LNCAP (cell line): ENCODE measurements at regions not wholly inside any gene's neighbourhood (a gene's known extent, or its start where the extent isn't known, plus 50 kb on each side); places are given as distances from the start of the nearest gene placed in this dataset.

Source experiments
- TF ChIP-seq, protein P1 (sequence below): fragments of 450-650 bp; IDR thresholded peaks from 2 replicates; pipeline ENCODE4 v1.5.1; 2017; ENCODE audit warnings: mild to moderate bottlenecking

GRCh38 chr1:199122532-199123311 lies 483.9 kb downstream of the PTPRC start:
- TF ChIP-seq, protein P1, sequence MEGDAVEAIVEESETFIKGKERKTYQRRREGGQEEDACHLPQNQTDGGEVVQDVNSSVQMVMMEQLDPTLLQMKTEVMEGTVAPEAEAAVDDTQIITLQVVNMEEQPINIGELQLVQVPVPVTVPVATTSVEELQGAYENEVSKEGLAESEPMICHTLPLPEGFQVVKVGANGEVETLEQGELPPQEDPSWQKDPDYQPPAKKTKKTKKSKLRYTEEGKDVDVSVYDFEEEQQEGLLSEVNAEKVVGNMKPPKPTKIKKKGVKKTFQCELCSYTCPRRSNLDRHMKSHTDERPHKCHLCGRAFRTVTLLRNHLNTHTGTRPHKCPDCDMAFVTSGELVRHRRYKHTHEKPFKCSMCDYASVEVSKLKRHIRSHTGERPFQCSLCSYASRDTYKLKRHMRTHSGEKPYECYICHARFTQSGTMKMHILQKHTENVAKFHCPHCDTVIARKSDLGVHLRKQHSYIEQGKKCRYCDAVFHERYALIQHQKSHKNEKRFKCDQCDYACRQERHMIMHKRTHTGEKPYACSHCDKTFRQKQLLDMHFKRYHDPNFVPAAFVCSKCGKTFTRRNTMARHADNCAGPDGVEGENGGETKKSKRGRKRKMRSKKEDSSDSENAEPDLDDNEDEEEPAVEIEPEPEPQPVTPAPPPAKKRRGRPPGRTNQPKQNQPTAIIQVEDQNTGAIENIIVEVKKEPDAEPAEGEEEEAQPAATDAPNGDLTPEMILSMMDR: no peak

- TF ChIP-seq, protein P1: no peak
These were observed 484.8 kb downstream of the PTPRC start for GRCh38 chr1:199123615-199124014.

- TF ChIP-seq, protein P1: no peak
These were observed 485.5 kb downstream of the PTPRC start for GRCh38 chr1:199124351-199124750.

DNA sequence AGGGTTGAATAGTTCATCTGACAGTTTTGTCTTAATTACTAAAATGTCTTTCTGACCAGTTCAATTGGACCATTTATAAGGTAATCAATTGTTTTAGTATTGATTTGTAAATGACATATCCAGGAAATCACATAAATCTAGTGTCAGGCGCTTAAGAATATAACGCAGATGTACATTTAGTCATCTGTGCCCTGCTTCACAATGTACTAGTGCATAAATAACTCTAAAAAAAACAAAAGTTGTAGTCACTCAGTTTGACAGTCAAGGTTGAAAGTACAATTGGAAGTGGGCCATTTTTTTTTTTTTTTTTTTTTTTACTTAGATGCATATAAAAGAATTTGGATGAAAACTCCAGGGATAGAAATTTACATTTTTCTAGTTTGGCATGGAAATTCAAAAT lies 490.4 kb downstream of the PTPRC start:
- TF ChIP-seq, protein P1: no peak

DNA sequence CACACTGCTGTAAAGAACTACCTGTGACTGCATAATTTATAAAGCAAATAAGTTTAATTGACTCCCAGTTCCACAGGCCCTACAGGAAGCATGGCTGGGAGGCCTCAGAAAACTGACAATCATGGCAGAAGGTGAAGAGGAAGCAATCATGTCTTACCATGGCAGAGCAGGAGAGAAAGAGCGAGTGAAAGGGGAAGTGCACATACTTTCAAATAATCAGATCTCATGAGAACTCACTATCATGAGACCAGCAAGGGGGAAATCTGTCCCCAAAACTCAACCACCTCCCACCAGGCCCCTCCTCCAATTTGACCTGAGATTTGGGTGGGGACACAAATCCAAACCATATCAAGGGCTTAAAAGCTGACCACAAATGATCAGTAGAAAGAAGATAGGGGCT lies 493.2 kb downstream of the PTPRC start:
- TF ChIP-seq, protein P1: no peak

DNA sequence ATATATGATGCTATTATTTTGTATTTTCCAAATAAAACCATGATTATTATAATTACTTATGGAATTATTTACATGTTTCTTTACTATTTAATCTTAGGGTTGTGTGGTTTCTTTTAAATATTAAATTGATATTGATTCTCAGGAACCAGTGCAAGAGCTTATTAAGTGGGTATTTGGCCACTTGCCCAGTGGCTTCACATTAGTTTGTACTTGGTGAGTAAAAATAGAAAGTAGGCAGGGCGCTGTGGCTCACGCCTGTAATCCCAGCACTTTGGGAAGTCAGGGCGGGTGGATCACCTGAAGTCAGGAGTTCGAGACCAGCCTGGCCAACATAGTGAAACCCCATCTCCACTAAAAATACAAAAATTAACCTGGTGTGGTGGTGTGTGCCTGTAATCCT lies 497.1 kb downstream of the PTPRC start:
- TF ChIP-seq, protein P1: no peak

DNA sequence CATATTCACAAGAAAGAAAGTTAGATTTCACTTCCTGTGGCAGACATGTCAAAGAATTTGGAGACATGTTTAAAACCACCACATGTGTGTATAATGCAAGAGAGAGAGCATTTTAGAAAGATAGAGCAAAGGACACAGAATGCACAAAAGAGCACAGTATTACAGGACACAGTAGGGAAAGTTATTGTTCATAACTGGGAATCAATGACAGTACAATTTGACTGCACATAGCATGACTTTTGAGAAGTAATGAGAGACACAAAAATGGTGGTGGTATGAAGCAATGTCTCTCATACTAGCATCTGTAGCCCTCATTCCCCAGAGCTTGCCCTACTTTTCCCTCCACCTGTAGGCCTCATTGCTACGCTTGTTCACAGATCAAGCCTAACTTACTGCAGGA lies 499.2 kb downstream of the PTPRC start:
- TF ChIP-seq, protein P1: no peak

- TF ChIP-seq, protein P1: no peak
These were observed 510.8 kb downstream of the PTPRC start for GRCh38 chr1:199149591-199149990.
